ENCODE measurements at regions not wholly inside any gene's neighbourhood (a gene's known extent, or its start where the extent isn't known, plus 50 kb on each side); places are given as distances from the start of the nearest gene placed in this dataset.

- intact Hi-C loops (cut with micrococcal nuclease), result loop anchor here (1.0 to 10.0 kb wide), 5 partner anchors 132 to 649 kb away; partner anchors contain the start of genes ARHGEF3 and CCDC66
Measured at GRCh38 chr3:56989169-56989976, 71.1 kb upstream of the SPATA12 start.

More at GRCh38 chr3:56989169-56989976, 71.1 kb upstream of the SPATA12 start:
- BruUV-seq (replicated peaks), result no TSS peak
- ATAC-seq (ENCODE audit: low read depth) (no peak), DNase-seq (no peak)
- Histone ChIP-seq H3K36me3 (ENCODE audit: control insufficient read depth, insufficient read depth, low read length) (no peaks in the 10 kb centered on the region), H3K4me1 (ENCODE audit: control insufficient read depth, insufficient read depth, low read length) (peaks cover 7% of the 10 kb centered on the region; the same call in 1 of the 2 replicates), H2AFZ (replicated peaks; ENCODE audit: low read length, poor library complexity) (no peak overlapping the region), H3K27ac (ENCODE audit: insufficient read depth, low read length) (no peak overlapping the region), H3K9me3 (ENCODE audit: control insufficient read depth, insufficient read depth, low read length) (no peaks in the 10 kb centered on the region), H3K4me3 (ENCODE audit: insufficient read depth, low read depth, low read length) (no peak overlapping the region), H3K79me1 (ENCODE audit: low read depth in 1 of 2, low read length in 2 of 2) (no peaks in the 10 kb centered on the region), H3K4ac (ENCODE audit: low read depth, low read length) (no peak overlapping the region), H3K27me3 (ENCODE audit: control insufficient read depth, insufficient read depth, low read length) (peaks cover 18% of the 10 kb centered on the region), H3K14ac (replicated peaks; ENCODE audit: low read depth, low read length) (no peak overlapping the region), H4K20me1 (ENCODE audit: insufficient read depth, low read length) (no peaks in the 10 kb centered on the region), H3K9me1 (ENCODE audit: insufficient read depth, low read length) (no peaks in the 10 kb centered on the region; the same call in 1 of the 2 replicates), H4K91ac (ENCODE audit: insufficient read depth, low read depth, low read length) (no peak overlapping the region), H3K56ac (ENCODE audit: extremely low read depth, insufficient read depth, low read length) (no peak overlapping the region), H2AK5ac (ENCODE audit: low read depth, low read length) (no peak overlapping the region), H2AK9ac (replicated peaks; ENCODE audit: low read depth, low read length, poor library complexity) (no peak overlapping the region), H4K8ac (ENCODE audit: low read depth in 2 of 2, low read length in 2 of 2) (no peak overlapping the region), H2BK120ac (ENCODE audit: low read depth, low read length) (no peak overlapping the region), H2BK5ac (ENCODE audit: low read depth, low read length, poor library complexity, severe bottlenecking) (no peak overlapping the region), H2BK20ac (ENCODE audit: low read depth, low read length) (no peak overlapping the region), H3K4me2 (ENCODE audit: low read depth, low read length) (no peak overlapping the region), H3K9ac (ENCODE audit: low read depth, low read length) (no peak overlapping the region), H4K5ac (ENCODE audit: low read depth, low read length) (no peak overlapping the region), H3K18ac (ENCODE audit: low read depth, low read length) (no peak overlapping the region), H2BK15ac (ENCODE audit: low read depth, low read length) (no peak overlapping the region), H3K23ac (ENCODE audit: low read depth, low read length) (no peak overlapping the region)
- in situ Hi-C loops (cut with MboI; ENCODE audit: low sequenced_read_pairs) (loop anchor here (5.0 kb wide), 2 partner anchors 192 to 287 kb away; no protein-coding TSS in a partner anchor), dilution Hi-C loops (cut with HindIII; ENCODE audit: low sequenced_read_pairs, unreplicated experiment) (no loop called here)
- ChIA-PET POLR2A (ENCODE audit: unreplicated experiment) (no interaction called here), CTCF (interaction anchor here (0.5 to 3.2 kb wide), 17 partner anchors 12 to 298 kb away, joined by 3 to 32 read pairs (median 4); no protein-coding TSS in a partner anchor)
- TF ChIP-seq MXI1 (IDR thresholded peaks at IDR 0.05; ENCODE audit: borderline replicate concordance, low read depth, low read length) (no peak), CTCF (conservative IDR thresholded peaks at IDR 0.05; ENCODE audit: low read depth, low read length) (no peak), RAD21 (IDR thresholded peaks at IDR 0.05; ENCODE audit: low read length) (no peak), FOS (IDR thresholded peaks at IDR 0.05; ENCODE audit: low read depth, low read length) (no peak), MAZ (IDR thresholded peaks at IDR 0.05; ENCODE audit: borderline replicate concordance, low read depth, low read length) (no peak), RCOR1 (IDR thresholded peaks at IDR 0.05; ENCODE audit: insufficient replicate concordance, low read length) (no peak), CEBPB (IDR thresholded peaks at IDR 0.05; ENCODE audit: low read depth, low read length) (no peak), ELK1 (IDR thresholded peaks at IDR 0.05; ENCODE audit: borderline replicate concordance, low read depth, low read length) (no peak), BHLHE40 (IDR thresholded peaks at IDR 0.05; ENCODE audit: low read depth, low read length) (no peak)
- WGBS, 2 experiments (ENCODE audit: extremely low coverage in 2 of 2, insufficient read length in 1 of 2), result 39% methylated on average over 3 of the region's 11 CpGs; no CpG with 5 or more reads in 1 of the 2 experiments
